Ishikawa (cell line): ENCODE measurements at regions not wholly inside any gene's neighbourhood (a gene's known extent, or its start where the extent isn't known, plus 50 kb on each side); places are given as distances from the start of the nearest gene placed in this dataset.

Source experiments
- CEBPB ChIP-seq: IDR thresholded peaks from 2 replicates; pipeline ENCODE4 v1.6.1; 2012
- CREB1 ChIP-seq: IDR thresholded peaks from 2 replicates; pipeline ENCODE4 v1.6.1; 2012; ENCODE audit warnings: low read depth
- EGR1 ChIP-seq: IDR thresholded peaks from 2 replicates; pipeline ENCODE4 v1.6.1; 2012
- EP300 ChIP-seq: IDR thresholded peaks from 2 replicates; pipeline ENCODE4 v1.6.1; 2012; ENCODE audit warnings: borderline replicate concordance
- FOXM1 ChIP-seq: IDR thresholded peaks from 2 replicates; pipeline ENCODE4 v1.6.1; 2012; ENCODE audit warnings: low read depth, borderline replicate concordance
- RAD21 ChIP-seq: IDR thresholded peaks from 2 replicates; pipeline ENCODE4 v1.6.1; 2012; ENCODE audit warnings: low read depth
- TAF1 ChIP-seq: IDR thresholded peaks from 2 replicates; pipeline ENCODE4 v1.6.1; 2012; ENCODE audit warnings: low read depth, mild to moderate bottlenecking
- TCF12 ChIP-seq: IDR thresholded peaks from 2 replicates; pipeline ENCODE4 v1.6.1; 2012; ENCODE audit warnings: low read depth
- TEAD4 ChIP-seq: IDR thresholded peaks from 2 replicates; pipeline ENCODE4 v1.6.1; 2012
- YY1 ChIP-seq: IDR thresholded peaks from 2 replicates; pipeline ENCODE4 v1.6.1; 2012; ENCODE audit warnings: low read depth
- TF ChIP-seq, protein P1 (sequence below): IDR thresholded peaks from 2 replicates; pipeline ENCODE4 v1.6.1; 2012; ENCODE audit warnings: low read depth, mild to moderate bottlenecking

DNA sequence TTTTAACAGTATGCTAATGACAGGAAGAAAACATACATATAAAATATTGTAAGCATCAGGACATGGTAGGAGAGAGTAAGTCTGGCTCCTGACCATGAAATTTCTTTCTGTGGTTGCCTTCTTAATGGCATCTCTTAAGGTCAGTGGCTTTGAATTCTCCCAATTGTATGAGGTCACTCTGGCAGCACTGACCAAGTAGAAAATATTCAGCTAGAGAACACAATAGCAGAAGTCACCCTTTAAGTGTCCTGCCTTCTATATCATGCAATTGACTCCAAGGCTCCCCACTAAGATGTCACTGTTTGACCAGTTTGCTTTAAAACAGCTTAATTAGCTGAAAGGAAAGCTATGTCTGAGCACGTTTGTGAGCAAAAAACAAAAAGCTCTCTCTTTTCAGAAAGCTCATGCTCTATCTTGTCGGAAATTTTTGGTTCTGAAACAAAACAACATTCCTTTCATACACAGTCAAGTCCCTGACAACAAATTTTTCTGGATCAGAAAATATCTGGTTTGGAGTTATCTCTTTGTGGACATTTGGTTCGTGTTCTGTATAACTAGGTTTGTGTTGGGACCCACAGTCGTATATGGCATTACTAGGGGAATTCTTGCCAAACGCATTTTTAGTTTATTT, 120.9 kb upstream of the IFNGR1 start:
- TF ChIP-seq CEBPB (no peak), TEAD4 (no peak), TCF12 (no peak), CREB1 (no peak), YY1 (no peak), EP300 (no peak), TAF1 (no peak), RAD21 (no peak), EGR1 (no peak), FOXM1 (no peak)
- TF ChIP-seq, protein P1, sequence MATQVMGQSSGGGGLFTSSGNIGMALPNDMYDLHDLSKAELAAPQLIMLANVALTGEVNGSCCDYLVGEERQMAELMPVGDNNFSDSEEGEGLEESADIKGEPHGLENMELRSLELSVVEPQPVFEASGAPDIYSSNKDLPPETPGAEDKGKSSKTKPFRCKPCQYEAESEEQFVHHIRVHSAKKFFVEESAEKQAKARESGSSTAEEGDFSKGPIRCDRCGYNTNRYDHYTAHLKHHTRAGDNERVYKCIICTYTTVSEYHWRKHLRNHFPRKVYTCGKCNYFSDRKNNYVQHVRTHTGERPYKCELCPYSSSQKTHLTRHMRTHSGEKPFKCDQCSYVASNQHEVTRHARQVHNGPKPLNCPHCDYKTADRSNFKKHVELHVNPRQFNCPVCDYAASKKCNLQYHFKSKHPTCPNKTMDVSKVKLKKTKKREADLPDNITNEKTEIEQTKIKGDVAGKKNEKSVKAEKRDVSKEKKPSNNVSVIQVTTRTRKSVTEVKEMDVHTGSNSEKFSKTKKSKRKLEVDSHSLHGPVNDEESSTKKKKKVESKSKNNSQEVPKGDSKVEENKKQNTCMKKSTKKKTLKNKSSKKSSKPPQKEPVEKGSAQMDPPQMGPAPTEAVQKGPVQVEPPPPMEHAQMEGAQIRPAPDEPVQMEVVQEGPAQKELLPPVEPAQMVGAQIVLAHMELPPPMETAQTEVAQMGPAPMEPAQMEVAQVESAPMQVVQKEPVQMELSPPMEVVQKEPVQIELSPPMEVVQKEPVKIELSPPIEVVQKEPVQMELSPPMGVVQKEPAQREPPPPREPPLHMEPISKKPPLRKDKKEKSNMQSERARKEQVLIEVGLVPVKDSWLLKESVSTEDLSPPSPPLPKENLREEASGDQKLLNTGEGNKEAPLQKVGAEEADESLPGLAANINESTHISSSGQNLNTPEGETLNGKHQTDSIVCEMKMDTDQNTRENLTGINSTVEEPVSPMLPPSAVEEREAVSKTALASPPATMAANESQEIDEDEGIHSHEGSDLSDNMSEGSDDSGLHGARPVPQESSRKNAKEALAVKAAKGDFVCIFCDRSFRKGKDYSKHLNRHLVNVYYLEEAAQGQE = no peak
